ENCODE measurements at regions not wholly inside any gene's neighbourhood (a gene's known extent, or its start where the extent isn't known, plus 50 kb on each side); places are given as distances from the start of the nearest gene placed in this dataset.

- TF ChIP-seq POLR2A (IDR thresholded peaks at IDR 0.05) (no peak), CTCF (IDR thresholded peaks at IDR 0.05) (no peak)
Observed at GRCh38 chr3:137242836-137243400, 285.1 kb downstream of the IL20RB start.

Measured in uterus (tissue), 2 donors.